ENCODE measurements at regions not wholly inside any gene's neighbourhood (a gene's known extent, or its start where the extent isn't known, plus 50 kb on each side); places are given as distances from the start of the nearest gene placed in this dataset.
"Not testable (repeated sequence)": the region's sequence is repeated elsewhere in the genome, so short reads cannot be mapped to it uniquely, and the experiment has no call there.

DNA sequence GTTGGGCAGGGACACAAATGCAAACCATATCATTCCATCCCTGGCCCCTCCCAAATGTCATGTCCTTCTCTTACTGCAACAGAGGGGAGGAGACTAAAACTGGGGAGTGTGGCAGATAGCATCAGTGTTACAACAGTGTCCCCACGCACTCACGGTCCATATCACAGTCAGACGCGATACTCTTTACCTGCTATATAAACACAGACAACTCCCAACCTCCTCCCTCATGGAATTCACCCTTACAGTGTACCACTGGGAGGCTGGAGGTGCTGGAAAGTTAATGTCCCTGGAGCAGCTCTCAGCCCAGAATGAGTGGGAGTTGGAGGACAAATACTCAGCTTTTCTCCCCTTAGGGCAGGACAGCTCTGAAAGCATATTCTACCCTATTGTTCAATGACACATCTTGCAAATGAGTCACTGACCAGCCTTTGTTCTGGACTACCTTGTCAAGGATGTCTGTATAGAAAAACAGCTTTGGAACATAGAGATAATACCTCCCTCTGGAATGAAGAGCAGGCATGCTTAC is 445.9 kb downstream of the SETD4 start:
- no peak for DNase-seq (ENCODE audit: low read depth, low spot score)

- DNase-seq (ENCODE audit: low read depth, low spot score) = no peak
Observed at GRCh38 chr21:35611708-35612132, 448.6 kb downstream of the SETD4 start.

GRCh38 chr21:35609263-35609662 is 451.1 kb downstream of the SETD4 start:
- DNase-seq (ENCODE audit: low read depth, low spot score) = no peak

DNA sequence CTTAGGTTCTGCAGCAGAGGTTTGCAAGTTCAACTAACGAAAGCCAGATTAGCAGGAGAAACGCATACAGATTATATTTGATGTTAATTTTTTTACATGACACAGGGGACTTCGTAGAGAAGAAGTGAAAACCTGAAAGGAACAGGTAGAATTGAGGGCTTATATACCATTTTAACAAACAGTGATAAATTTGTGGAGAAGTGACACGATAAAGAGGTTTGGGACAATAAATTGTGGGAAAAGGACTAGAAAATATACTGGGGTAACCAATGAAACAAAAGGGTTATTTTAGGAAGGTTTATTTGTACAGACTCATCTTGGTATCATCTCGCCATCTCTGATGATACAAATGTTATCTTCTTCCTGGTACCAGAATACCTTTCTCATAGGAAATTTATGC is 452.9 kb downstream of the SETD4 start:
- no peak for DNase-seq (ENCODE audit: low read depth, low spot score)

GRCh38 chr21:35606578-35606977 is 453.7 kb downstream of the SETD4 start:
- no peak for DNase-seq (ENCODE audit: low read depth, low spot score)

- no peak for DNase-seq (ENCODE audit: low read depth, low spot score)
Observed at GRCh38 chr21:35606146-35606545, 454.2 kb downstream of the SETD4 start.

GRCh38 chr21:35603494-35603893 is 456.8 kb downstream of the SETD4 start:
- no peak for DNase-seq (ENCODE audit: low read depth, low spot score)

DNA sequence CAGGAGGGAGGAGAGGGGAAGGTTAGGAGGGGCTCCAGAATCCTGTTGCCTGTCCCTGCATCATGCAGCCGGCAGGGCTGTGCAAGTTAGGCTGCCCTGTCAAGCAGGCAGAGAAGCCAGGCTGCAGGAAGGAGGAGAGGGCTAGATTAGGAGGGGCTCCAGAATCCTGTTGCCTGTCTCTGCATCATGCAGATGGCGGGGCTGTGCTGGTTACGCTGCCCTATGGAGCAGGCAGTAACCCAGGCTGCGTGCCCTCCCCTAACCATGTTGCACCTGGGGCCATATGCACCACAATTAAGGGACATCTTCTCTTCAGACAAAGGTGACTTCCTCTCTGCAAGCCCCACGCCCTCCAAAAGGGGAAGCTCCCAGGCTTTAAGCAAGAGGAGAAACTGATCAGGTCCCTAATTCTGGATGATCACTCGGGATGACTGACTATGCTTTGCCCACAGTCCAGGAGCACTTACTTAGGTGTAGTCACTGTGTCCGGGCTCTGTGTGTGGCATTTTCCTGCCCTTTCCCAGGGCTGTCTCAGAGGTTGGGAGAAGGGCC is 457.4 kb downstream of the SETD4 start:
- no peak for DNase-seq (ENCODE audit: low read depth, low spot score)

GRCh38 chr21:35601211-35601610 is 459.1 kb downstream of the SETD4 start:
- DNase-seq (ENCODE audit: low read depth, low spot score) = no peak

- DNase-seq (ENCODE audit: low read depth, low spot score) = no peak
Observed at GRCh38 chr21:35599164-35599563, 461.2 kb downstream of the SETD4 start.

DNA sequence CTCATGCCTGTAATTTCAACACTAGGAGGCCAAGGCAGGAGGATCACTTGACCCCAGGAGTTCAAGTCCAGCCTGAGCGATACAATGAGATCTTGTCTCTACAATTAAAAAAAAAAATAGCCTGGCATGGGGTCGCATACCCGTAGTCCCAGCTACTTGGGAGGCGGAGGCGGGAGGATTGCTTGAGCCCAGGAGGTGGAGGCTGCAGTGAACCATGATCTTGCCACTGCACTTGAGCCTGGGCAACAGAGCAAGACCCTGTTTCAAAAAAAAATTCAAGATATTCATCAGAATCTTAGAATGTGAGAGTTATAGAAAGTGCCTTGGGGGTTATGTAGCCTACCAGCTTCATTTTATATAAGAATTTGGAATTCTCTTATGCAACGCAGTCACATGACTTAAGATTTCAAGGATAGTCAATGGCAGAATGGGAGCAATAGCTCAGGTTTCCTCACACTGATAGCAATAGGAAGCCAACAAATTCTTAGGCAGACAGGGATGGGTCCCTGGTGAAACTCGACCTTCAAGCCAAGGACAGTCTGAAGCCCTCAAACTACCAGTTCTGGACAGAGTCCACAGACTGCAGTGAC is 462.5 kb downstream of the SETD4 start:
- no peak for DNase-seq (ENCODE audit: low read depth, low spot score)

GRCh38 chr21:35594905-35595304 is 465.4 kb downstream of the SETD4 start:
- no peak for DNase-seq (ENCODE audit: low read depth, low spot score)

DNA sequence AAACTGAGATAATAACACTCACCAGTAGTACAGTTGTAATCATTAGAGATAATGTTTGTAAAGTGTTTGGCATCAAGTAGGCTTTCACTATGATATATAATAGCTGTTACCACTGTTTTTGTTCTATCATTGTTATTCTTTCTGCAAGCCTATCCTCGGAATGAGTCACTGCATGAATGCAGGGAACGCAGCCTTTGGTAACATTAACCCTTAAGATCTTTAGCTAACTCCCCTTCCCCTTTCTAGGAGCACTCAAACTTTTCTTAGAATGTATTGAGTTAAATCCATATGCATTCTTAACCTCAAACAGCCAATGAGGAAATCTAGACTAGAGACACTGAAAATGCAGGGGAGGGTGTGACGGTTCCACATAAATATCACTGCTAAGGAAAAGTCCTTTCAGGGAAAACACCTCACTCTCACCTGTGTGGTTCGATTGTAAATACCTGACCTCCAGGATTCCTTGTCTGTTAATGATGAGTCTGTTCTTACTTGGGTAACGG is 467.3 kb downstream of the SETD4 start:
- no peak for DNase-seq (ENCODE audit: low read depth, low spot score)

DNA sequence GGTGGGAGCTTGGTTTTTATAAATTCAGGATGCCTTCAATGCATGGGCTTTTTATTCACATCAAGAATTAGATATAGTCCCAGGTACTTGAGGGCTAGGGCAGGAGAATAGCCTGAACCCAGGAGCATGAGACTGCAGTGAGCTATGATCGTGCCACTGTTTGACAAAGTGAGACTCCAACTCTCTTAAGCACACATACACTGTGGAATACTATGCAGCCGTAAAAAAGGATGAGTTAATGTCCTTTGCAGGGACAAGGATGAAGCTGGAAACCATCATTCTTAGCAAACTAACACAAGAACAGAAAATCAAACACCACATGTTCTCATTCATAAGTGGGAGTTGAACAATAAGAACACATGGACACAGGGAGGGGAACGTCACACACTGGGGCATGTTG is 470.0 kb downstream of the SETD4 start:
- not testable (repeated sequence) for DNase-seq (ENCODE audit: low read depth, low spot score)

- no peak for DNase-seq (ENCODE audit: low read depth, low spot score)
Observed at GRCh38 chr21:35587841-35588380, 472.4 kb downstream of the SETD4 start.

GRCh38 chr21:35586305-35586704 is 474.0 kb downstream of the SETD4 start:
- no peak for DNase-seq (ENCODE audit: low read depth, low spot score)

DNA sequence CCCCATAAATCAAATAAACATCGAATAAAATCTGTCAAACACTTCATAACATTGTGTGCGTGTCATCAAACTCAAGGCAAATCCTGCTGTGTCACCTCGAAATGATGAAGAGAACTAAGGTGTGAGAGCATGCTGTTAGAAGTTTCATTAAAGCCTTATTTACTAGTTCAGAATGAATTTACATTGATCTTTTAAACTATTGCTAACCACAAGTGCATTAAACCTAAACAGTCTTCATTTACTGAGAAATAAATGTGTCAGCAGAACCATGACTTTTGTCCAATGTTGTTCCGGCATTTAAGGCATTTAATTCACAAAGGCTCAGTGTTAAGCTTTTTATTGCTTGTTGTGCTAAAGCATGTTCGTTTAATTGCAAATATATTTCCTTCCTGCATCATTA is 474.4 kb downstream of the SETD4 start:
- no peak for DNase-seq (ENCODE audit: low read depth, low spot score)

DNA sequence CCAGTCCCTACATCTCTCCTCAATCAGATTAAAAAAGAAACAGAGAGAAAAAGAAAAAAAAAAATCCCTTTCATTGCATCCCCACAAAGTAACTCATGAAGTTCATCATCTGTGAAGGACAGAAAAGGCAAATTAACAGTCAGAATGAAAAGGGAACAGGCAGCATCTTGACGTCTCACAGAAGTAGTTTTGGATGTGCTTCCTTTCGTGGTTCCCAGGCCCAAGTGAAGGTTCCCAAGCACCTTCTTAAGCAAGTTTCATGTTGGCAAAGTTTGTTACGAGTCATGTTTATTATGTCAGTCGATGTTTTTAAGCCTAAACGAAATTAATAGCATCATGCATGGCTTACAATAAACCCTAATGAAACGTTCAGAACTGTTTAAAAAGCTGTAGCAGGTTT is 475.2 kb downstream of the SETD4 start:
- DNase-seq (ENCODE audit: low read depth, low spot score) = no peak

DNA sequence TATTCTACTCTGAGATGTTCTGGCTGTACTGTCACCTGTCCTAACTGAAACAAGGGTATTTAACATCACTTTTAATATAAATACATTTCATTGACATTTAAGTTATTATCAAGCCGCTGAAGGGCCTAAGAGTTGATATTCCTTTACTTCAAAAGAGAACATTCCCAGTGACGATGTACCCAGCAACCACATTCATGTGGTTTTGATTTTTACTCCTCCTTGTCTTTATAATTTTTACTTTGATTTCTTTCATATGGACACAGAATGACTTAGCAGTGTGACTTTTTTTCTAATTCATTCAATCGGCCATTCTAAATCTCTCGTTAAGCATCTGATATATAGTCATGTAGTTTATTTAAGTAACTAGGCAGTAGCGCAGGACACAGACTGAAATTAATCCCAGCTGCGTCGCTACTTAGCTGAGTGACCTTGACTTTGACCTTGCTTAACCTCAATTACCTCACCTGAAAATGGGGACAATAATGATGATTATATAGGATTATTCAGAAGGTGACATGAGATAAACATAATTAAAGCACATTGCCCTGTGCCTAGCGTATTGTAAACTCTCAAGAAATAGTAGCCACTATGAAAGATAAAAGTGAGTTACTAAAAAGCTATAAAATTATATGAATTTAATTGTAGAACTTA is 476.6 kb downstream of the SETD4 start:
- no peak for DNase-seq (ENCODE audit: low read depth, low spot score)

DNA sequence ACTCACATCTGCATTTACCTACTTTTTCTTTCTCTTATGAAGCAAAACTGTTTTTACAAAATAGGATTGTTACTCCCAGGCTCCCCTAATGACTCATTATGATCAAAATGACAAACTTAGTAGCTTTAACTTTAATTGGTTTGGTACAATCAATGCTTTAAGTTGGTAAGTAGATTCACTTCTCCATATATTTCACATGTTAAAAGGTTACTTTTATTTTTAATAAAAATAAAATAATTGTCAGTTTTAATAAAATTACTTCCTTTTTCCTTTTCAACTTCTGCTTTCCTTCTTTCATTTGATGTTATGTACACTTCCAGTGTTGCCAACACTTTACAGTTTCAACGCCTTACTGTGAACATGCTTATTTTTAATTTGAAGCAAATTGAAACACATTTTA is 477.6 kb downstream of the SETD4 start:
- DNase-seq (ENCODE audit: low read depth, low spot score) = no peak

DNA sequence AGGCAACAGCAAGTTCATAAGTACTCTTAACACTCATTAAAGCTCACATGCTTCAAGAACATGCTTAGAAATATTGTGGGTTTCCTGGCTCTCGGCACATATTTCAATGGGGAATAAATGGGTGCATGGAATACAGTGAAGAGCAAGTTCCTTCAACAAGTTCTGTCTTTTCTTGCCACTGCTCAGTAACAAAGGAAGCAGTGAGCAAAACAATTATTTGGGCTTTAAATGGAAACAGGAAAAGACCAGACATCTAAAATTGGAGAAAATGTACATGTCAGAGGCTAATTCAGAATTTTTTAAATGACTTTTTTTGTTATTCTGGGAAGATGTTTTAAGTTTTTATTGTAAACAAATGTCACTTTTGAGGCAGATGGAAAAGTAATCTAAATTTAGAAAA is 478.7 kb downstream of the SETD4 start:
- DNase-seq (ENCODE audit: low read depth, low spot score) = no peak

- DNase-seq (ENCODE audit: low read depth, low spot score) = no peak
Observed at GRCh38 chr21:35579520-35580293, 480.6 kb downstream of the SETD4 start.

All from pulmonary artery endothelial cell (primary cell).